Activated naive CD4-positive, alpha-beta T cell treated with anti-CD3 and anti-CD28 coated beads, Interleukin-2, amount 50 U/mL, for 24 hours (primary cell): ENCODE measurements at regions not wholly inside any gene's neighbourhood (a gene's known extent, or its start where the extent isn't known, plus 50 kb on each side); places are given as distances from the start of the nearest gene placed in this dataset.
"Not testable (repeated sequence)": the region's sequence is repeated elsewhere in the genome, so short reads cannot be mapped to it uniquely, and the experiment has no call there.

Experiments
- H3K27ac Mint-ChIP-seq: one replicate; pipeline ENCODE4 v1.8.0; 2021; ENCODE audit warnings: mild to moderate bottlenecking, mixed read lengths
- H3K27me3 Mint-ChIP-seq: one replicate; pipeline ENCODE4 v1.8.0; 2021; ENCODE audit warnings: mixed read lengths
- H3K36me3 Mint-ChIP-seq: one replicate; pipeline ENCODE4 v1.8.0; 2021; ENCODE audit warnings: mixed read lengths
- H3K4me1 Mint-ChIP-seq: one replicate; pipeline ENCODE4 v1.8.0; 2021; ENCODE audit warnings: mixed read lengths
- H3K4me3 Mint-ChIP-seq: one replicate; pipeline ENCODE4 v1.8.0; 2021; ENCODE audit warnings: mild to moderate bottlenecking, mixed read lengths
- H3K9me3 Mint-ChIP-seq: one replicate; pipeline ENCODE4 v1.8.0; 2021; ENCODE audit warnings: mixed read lengths

DNA sequence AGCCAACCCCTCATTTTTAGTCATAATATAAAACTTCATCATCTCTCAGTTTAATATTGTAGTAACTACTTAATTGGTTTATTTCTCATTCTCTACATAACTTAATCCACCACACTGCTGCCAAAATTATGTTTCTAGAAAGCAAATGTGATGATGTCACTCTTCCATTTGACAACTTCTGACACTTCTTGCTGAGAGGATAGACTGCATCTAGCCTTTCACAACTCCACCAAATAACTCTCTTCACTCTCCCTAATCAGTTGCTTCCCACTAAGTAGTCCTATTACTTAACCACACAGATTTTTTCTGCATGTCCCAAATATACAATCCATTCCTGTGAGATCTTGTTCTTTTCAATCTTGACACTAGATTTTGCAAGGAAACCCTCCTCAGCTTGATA is 951.3 kb downstream of the EPHA7 start:
- H3K9me3 Mint-ChIP-seq = peaks cover 21% of the 10 kb centered on the region
- no peaks in the 10 kb centered on the region for H3K27me3 Mint-ChIP-seq
- H3K4me3 Mint-ChIP-seq = no peak overlapping the region
- no peaks in the 10 kb centered on the region for H3K4me1 Mint-ChIP-seq
- H3K27ac Mint-ChIP-seq = no peak overlapping the region
- no peaks in the 10 kb centered on the region for H3K36me3 Mint-ChIP-seq

DNA sequence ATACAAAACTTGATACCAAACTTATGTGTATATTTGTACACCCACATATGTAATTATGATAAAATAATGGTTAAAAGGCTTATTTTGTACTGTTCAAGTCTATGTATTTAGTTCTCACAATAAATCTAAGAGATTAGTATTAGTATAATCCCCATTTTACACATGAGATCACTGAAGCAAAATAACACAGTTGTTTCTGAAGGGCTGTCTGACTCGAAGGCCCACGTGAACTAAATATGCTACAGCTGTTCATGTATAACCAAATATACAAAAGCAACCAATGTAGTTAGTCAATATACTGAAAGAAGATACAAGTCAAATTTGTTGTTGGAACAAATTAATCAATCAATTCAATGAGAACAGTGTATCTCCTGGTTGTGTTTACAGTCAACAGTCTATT is 959.2 kb downstream of the EPHA7 start:
- peaks cover 16% of the 10 kb centered on the region for H3K9me3 Mint-ChIP-seq
- no peaks in the 10 kb centered on the region for H3K36me3 Mint-ChIP-seq
- H3K4me1 Mint-ChIP-seq = no peaks in the 10 kb centered on the region

DNA sequence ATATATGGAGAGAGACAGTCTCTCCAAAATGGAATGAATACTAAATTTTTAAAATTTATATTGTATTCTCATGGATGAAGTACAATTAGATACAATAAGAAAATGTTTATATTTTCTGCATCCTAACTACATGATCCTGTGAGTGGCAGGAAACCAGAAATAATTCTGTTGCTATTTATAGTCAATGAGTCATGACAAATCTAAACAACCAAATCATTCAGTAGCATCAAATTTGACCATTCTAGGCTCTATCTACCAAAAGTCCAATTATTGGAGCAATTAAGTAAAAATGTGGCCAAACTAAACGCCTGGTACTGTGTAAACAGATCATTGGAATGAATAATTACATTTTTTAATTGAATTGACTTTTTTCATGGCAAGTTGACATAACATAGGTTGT is 959.8 kb downstream of the EPHA7 start:
- no peaks in the 10 kb centered on the region for H3K27me3 Mint-ChIP-seq
- H3K36me3 Mint-ChIP-seq = no peaks in the 10 kb centered on the region

More for the DNA sequence above, 959.2 kb downstream of the EPHA7 start:
- Mint-ChIP-seq H3K4me3 (no peak overlapping the region), H3K27ac (no peak overlapping the region), H3K27me3 (no peaks in the 10 kb centered on the region)

GRCh38 chr6:92446052-92446451 is 973.3 kb downstream of the EPHA7 start:
- no peaks in the 10 kb centered on the region for H3K36me3 Mint-ChIP-seq
- H3K4me1 Mint-ChIP-seq = no peaks in the 10 kb centered on the region
- no peak overlapping the region for H3K27ac Mint-ChIP-seq
- H3K27me3 Mint-ChIP-seq = no peaks in the 10 kb centered on the region
- no peak overlapping the region for H3K4me3 Mint-ChIP-seq
- peaks cover 10% of the 10 kb centered on the region for H3K9me3 Mint-ChIP-seq

More for the DNA sequence above, 959.8 kb downstream of the EPHA7 start:
- Mint-ChIP-seq H3K9me3 (peaks cover 11% of the 10 kb centered on the region), H3K4me3 (no peak overlapping the region), H3K27ac (no peak overlapping the region), H3K4me1 (no peaks in the 10 kb centered on the region)

DNA sequence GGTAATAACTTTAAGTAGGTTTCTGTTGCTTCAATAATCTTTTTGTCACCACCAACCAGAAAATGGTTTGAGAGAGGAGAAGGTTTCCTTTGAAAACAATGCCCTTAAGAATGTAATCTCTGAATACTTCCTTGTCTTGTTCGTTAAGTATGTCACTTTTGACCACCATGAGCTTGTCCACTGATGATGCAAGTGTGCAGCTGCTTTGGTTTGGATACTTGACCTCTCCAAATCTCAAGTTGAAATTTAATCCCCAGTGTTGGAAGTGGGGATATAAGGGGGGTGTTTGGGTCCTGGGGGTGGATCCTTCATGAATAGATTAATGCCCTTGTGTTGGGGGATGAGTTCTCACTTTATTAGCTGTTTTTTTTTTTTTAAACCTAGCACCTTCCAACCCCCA is 985.4 kb downstream of the EPHA7 start:
- Mint-ChIP-seq H3K9me3 (peaks cover 4% of the 10 kb centered on the region), H3K4me1 (no peaks in the 10 kb centered on the region), H3K36me3 (no peaks in the 10 kb centered on the region), H3K4me3 (no peak overlapping the region), H3K27me3 (no peaks in the 10 kb centered on the region), H3K27ac (no peak overlapping the region)

- no peaks in the 10 kb centered on the region for H3K27me3 Mint-ChIP-seq
These were observed 987.9 kb downstream of the EPHA7 start for GRCh38 chr6:92431502-92431901.

GRCh38 chr6:92428448-92428847 is 990.9 kb downstream of the EPHA7 start:
- H3K27ac Mint-ChIP-seq = no peak overlapping the region
- peaks cover 8% of the 10 kb centered on the region for H3K9me3 Mint-ChIP-seq
- H3K27me3 Mint-ChIP-seq = no peaks in the 10 kb centered on the region
- H3K36me3 Mint-ChIP-seq = no peaks in the 10 kb centered on the region
- H3K4me3 Mint-ChIP-seq = no peak overlapping the region
- no peaks in the 10 kb centered on the region for H3K4me1 Mint-ChIP-seq

More at GRCh38 chr6:92431502-92431901, 987.9 kb downstream of the EPHA7 start:
- Mint-ChIP-seq H3K9me3 (peaks cover 12% of the 10 kb centered on the region), H3K36me3 (no peaks in the 10 kb centered on the region), H3K4me1 (no peaks in the 10 kb centered on the region), H3K4me3 (no peak overlapping the region), H3K27ac (no peak overlapping the region)

- no peaks in the 10 kb centered on the region for H3K36me3 Mint-ChIP-seq
- H3K9me3 Mint-ChIP-seq = peaks cover 8% of the 10 kb centered on the region
These were observed 991.9 kb downstream of the EPHA7 start for GRCh38 chr6:92427453-92427852.

DNA sequence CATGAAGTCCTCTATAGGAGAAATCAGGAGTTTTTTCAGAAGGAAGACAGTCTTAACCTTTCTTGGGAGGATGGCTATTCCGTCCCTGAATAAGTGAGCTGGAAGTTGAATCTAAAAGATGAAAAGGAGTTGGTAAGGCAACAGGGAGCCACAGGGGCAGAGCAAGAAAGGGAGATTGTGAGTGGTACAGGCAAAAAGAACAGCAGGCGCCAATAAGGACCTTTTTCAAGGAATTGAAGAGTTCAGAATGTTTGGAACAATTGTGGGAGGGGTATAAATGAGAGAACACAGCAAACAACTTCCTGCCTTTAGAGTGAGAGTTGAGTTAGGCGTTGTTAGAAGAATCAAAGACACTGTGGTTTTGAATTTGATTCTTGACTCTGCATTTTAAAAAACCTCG is 1003.7 kb downstream of the EPHA7 start:
- Mint-ChIP-seq H3K4me1 (no peaks in the 10 kb centered on the region), H3K27ac (no peak overlapping the region), H3K36me3 (no peaks in the 10 kb centered on the region), H3K9me3 (peaks cover 14% of the 10 kb centered on the region), H3K27me3 (no peaks in the 10 kb centered on the region), H3K4me3 (no peak overlapping the region)

More at GRCh38 chr6:92427453-92427852, 991.9 kb downstream of the EPHA7 start:
- no peak overlapping the region for H3K27ac Mint-ChIP-seq
- H3K4me3 Mint-ChIP-seq = no peak overlapping the region
- H3K4me1 Mint-ChIP-seq = no peaks in the 10 kb centered on the region
- no peaks in the 10 kb centered on the region for H3K27me3 Mint-ChIP-seq

DNA sequence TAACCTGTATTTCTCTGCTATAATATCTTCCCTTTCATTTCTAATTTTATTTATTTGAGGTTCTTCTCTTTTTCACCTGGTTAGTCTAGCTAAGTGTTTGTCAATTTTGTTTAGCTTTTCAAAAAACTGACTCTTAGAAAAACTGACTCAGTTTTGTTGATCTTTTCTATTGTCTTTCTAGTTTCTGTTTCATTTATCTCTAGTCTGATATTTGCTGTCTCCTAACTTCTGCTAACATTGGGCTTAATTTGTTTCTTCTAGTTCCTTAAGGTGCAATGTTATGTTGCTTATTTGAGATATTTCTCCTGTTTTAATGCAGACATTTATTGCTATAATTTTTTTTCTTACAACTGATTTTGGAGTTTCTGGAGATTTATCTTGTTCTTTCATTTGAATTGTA is 1011.0 kb downstream of the EPHA7 start:
- Mint-ChIP-seq H3K36me3 (no peaks in the 10 kb centered on the region), H3K9me3 (peaks cover 18% of the 10 kb centered on the region)

GRCh38 chr6:92404281-92404680 is 1015.1 kb downstream of the EPHA7 start:
- H3K36me3 Mint-ChIP-seq = no peaks in the 10 kb centered on the region
- peaks cover 18% of the 10 kb centered on the region for H3K9me3 Mint-ChIP-seq
- H3K4me3 Mint-ChIP-seq = no peak overlapping the region
- H3K4me1 Mint-ChIP-seq = no peaks in the 10 kb centered on the region
- H3K27me3 Mint-ChIP-seq = no peaks in the 10 kb centered on the region
- no peak overlapping the region for H3K27ac Mint-ChIP-seq

More for the DNA sequence above, 1011.0 kb downstream of the EPHA7 start:
- H3K27ac Mint-ChIP-seq = no peak overlapping the region
- H3K27me3 Mint-ChIP-seq = no peaks in the 10 kb centered on the region
- no peak overlapping the region for H3K4me3 Mint-ChIP-seq
- H3K4me1 Mint-ChIP-seq = no peaks in the 10 kb centered on the region

DNA sequence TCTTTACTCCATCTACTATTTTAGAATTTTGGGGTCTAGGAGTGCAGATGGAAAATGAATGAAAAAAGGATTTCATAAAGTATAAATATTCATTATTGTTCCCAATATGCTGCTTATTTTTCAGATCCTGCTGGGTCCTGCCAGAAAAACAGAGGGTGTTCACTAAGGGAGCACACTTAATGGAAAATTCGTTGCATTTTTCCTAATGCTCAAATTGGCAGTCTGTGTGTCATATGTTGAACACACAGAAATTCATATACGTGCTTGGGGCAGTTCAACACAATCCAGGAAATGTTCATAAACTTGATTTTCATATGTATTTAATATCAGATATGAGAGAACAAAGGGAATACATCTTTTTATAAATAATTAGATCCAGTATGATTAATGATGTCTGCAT is 1019.4 kb downstream of the EPHA7 start:
- no peaks in the 10 kb centered on the region for H3K4me1 Mint-ChIP-seq
- H3K9me3 Mint-ChIP-seq = peaks cover 6% of the 10 kb centered on the region
- no peaks in the 10 kb centered on the region for H3K36me3 Mint-ChIP-seq
- H3K27me3 Mint-ChIP-seq = no peaks in the 10 kb centered on the region
- no peak overlapping the region for H3K4me3 Mint-ChIP-seq
- H3K27ac Mint-ChIP-seq = no peak overlapping the region

DNA sequence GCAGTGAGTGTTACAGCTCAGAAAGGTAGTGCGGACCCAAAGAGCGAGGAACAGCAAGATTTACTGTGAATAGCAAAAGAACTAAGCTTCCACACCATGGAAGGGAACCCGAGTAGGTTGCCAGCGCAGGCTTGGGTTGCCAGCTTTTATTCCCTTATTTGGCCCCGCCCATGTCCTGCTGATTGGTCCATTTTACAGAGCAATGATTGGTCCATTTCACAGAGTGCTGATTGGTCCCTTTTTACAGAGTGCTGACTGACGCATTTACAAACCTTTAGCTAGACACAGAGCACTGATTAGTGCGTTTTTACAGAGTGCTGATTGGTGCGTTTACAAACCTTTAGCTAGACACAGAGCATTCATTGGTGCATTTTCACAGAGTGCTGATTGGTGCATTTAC is 1030.7 kb downstream of the EPHA7 start:
- H3K36me3 Mint-ChIP-seq, H3K27me3 Mint-ChIP-seq: not testable (repeated sequence)

GRCh38 chr6:92380803-92381601 is 1038.4 kb downstream of the EPHA7 start:
- Mint-ChIP-seq H3K27me3 (no peaks in the 10 kb centered on the region), H3K4me1 (no peaks in the 10 kb centered on the region), H3K4me3 (no peak overlapping the region), H3K9me3 (no peaks in the 10 kb centered on the region), H3K27ac (no peak overlapping the region), H3K36me3 (no peaks in the 10 kb centered on the region)

More for the DNA sequence above, 1030.7 kb downstream of the EPHA7 start:
- H3K4me1 Mint-ChIP-seq, H3K9me3 Mint-ChIP-seq, H3K4me3 Mint-ChIP-seq, H3K27ac Mint-ChIP-seq: not testable (repeated sequence)

GRCh38 chr6:92377137-92377536 is 1042.2 kb downstream of the EPHA7 start:
- no peaks in the 10 kb centered on the region for H3K9me3 Mint-ChIP-seq

GRCh38 chr6:92376691-92377090 is 1042.7 kb downstream of the EPHA7 start:
- Mint-ChIP-seq H3K4me3 (no peak overlapping the region), H3K27ac (no peak overlapping the region), H3K27me3 (no peaks in the 10 kb centered on the region), H3K9me3 (no peaks in the 10 kb centered on the region), H3K4me1 (no peaks in the 10 kb centered on the region), H3K36me3 (no peaks in the 10 kb centered on the region)

More at GRCh38 chr6:92377137-92377536, 1042.2 kb downstream of the EPHA7 start:
- no peaks in the 10 kb centered on the region for H3K36me3 Mint-ChIP-seq
- H3K27ac Mint-ChIP-seq = no peak overlapping the region
- no peak overlapping the region for H3K4me3 Mint-ChIP-seq
- H3K4me1 Mint-ChIP-seq = no peaks in the 10 kb centered on the region
- H3K27me3 Mint-ChIP-seq = no peaks in the 10 kb centered on the region
